Mesenteric fat pad (tissue), 1 donor: ENCODE measurements at regions not wholly inside any gene's neighbourhood (a gene's known extent, or its start where the extent isn't known, plus 50 kb on each side); places are given as distances from the start of the nearest gene placed in this dataset.
"Not testable (repeated sequence)": the region's sequence is repeated elsewhere in the genome, so short reads cannot be mapped to it uniquely, and the experiment has no call there.

Experiments
- DNase-seq: peaks from one replicate; pipeline ENCODE4 v3.0.0-alpha.2; 2020; ENCODE audit warnings: low spot score
- donor health status: DM: yes; HTN: yes; CAD: no.

GRCh38 chr2:2512931-2513330 is 181.9 kb upstream of the MYT1L start:
- no peak for DNase-seq

GRCh38 chr2:2507417-2507997 is 176.4 kb upstream of the MYT1L start:
- DNase-seq = no peak

GRCh38 chr2:2506536-2506935 is 175.5 kb upstream of the MYT1L start:
- no peak for DNase-seq

GRCh38 chr2:2505604-2506003 is 174.5 kb upstream of the MYT1L start:
- DNase-seq = no peak

- no peak for DNase-seq
Observed at GRCh38 chr2:2503864-2504418, 172.9 kb upstream of the MYT1L start.

- no peak for DNase-seq
Observed at GRCh38 chr2:2502201-2502549, 171.1 kb upstream of the MYT1L start.

GRCh38 chr2:2501454-2502200 is 170.6 kb upstream of the MYT1L start:
- DNase-seq = no peak

- no peak for DNase-seq
Observed at GRCh38 chr2:2495606-2496005, 164.5 kb upstream of the MYT1L start.

- no peak for DNase-seq
Observed at GRCh38 chr2:2493496-2493895, 162.4 kb upstream of the MYT1L start.

GRCh38 chr2:2492800-2493199 is 161.7 kb upstream of the MYT1L start:
- no peak for DNase-seq

- no peak for DNase-seq
Observed at GRCh38 chr2:2491964-2492363, 160.9 kb upstream of the MYT1L start.

GRCh38 chr2:2484301-2484700 is 153.2 kb upstream of the MYT1L start:
- no peak for DNase-seq

GRCh38 chr2:2482851-2483250 is 151.8 kb upstream of the MYT1L start:
- DNase-seq = no peak

GRCh38 chr2:2472881-2473280 is 141.8 kb upstream of the MYT1L start:
- no peak for DNase-seq

GRCh38 chr2:2472044-2472443 is 141.0 kb upstream of the MYT1L start:
- DNase-seq = no peak

GRCh38 chr2:2466534-2466933 is 135.5 kb upstream of the MYT1L start:
- DNase-seq = no peak

- DNase-seq = no peak
Observed at GRCh38 chr2:2464643-2465042, 133.6 kb upstream of the MYT1L start.

- no peak for DNase-seq
Observed at GRCh38 chr2:2464094-2464493, 133.0 kb upstream of the MYT1L start.

- no peak for DNase-seq
Observed at GRCh38 chr2:2456721-2457120, 125.6 kb upstream of the MYT1L start.

- DNase-seq = no peak
Observed at GRCh38 chr2:2455151-2455550, 124.1 kb upstream of the MYT1L start.

GRCh38 chr2:2452961-2453360 is 121.9 kb upstream of the MYT1L start:
- DNase-seq = no peak

- not testable (repeated sequence) for DNase-seq
Observed at GRCh38 chr2:2451275-2451674, 120.2 kb upstream of the MYT1L start.

- DNase-seq = no peak
Observed at GRCh38 chr2:2448178-2448577, 117.1 kb upstream of the MYT1L start.
